Endodermal cell (in vitro differentiated cells): ENCODE measurements at regions not wholly inside any gene's neighbourhood (a gene's known extent, or its start where the extent isn't known, plus 50 kb on each side); places are given as distances from the start of the nearest gene placed in this dataset.

ENCODE experiments used
- DNase-seq: peaks from one replicate; pipeline ENCODE4 v3.0.0-alpha.2; 2017
- H3K27ac ChIP-seq: 2 replicates; pipeline ENCODE4 v1.5.1; 2013; ENCODE audit warnings: mild to moderate bottlenecking, low read depth, low read length, moderate library complexity
- H3K27me3 ChIP-seq: 2 replicates; pipeline ENCODE4 v1.6.1; 2013; ENCODE audit warnings: mild to moderate bottlenecking, low read length, moderate library complexity; ENCODE audit not compliant: insufficient read depth, control insufficient read depth, poor library complexity, severe bottlenecking
- H3K36me3 ChIP-seq: 2 replicates; pipeline ENCODE4 v1.7.0; 2013; ENCODE audit warnings: mild to moderate bottlenecking, low read length, moderate library complexity; ENCODE audit not compliant: control insufficient read depth, insufficient read depth
- H3K4me1 ChIP-seq: one replicate; pipeline ENCODE4 v1.7.0; 2013; ENCODE audit warnings: low read length; ENCODE audit not compliant: control insufficient read depth, insufficient read depth
- H3K4me3 ChIP-seq: 2 replicates; pipeline ENCODE4 v1.5.1; 2013; ENCODE audit warnings: mild to moderate bottlenecking, low read length, moderate library complexity
- H3K9ac ChIP-seq: 2 replicates; pipeline ENCODE4 v1.6.1; 2013; ENCODE audit warnings: mild to moderate bottlenecking, low read length, moderate library complexity; ENCODE audit not compliant: poor library complexity, severe bottlenecking; ENCODE audit errors: extremely low read depth
- H3K9me3 ChIP-seq: 2 replicates; pipeline ENCODE4 v1.6.1; 2013; ENCODE audit warnings: mild to moderate bottlenecking, low read length, moderate library complexity; ENCODE audit not compliant: control insufficient read depth
- H3K27ac Mint-ChIP-seq: 2 replicates; pipeline ENCODE4 v1.8.0; 2020; ENCODE audit warnings: mixed read lengths
- H3K27me3 Mint-ChIP-seq: 2 replicates; pipeline ENCODE4 v1.8.0; 2021; ENCODE audit warnings: mild to moderate bottlenecking, mixed read lengths; ENCODE audit not compliant: insufficient read depth
- H3K36me3 Mint-ChIP-seq: 2 replicates; pipeline ENCODE4 v1.8.0; 2020; ENCODE audit warnings: low read depth, mixed read lengths
- H3K4me1 Mint-ChIP-seq: 2 replicates; pipeline ENCODE4 v1.8.0; 2020; ENCODE audit warnings: mixed read lengths
- H3K4me3 Mint-ChIP-seq: 2 replicates; pipeline ENCODE4 v1.8.0; 2020; ENCODE audit warnings: mild to moderate bottlenecking, moderate library complexity, mixed read lengths
- H3K9me3 Mint-ChIP-seq: 2 replicates; pipeline ENCODE4 v1.8.0; 2020; ENCODE audit warnings: mild to moderate bottlenecking, mixed read lengths
- CTCF ChIP-seq: fragments of 200-600 bp; sonication (generic); conservative IDR thresholded peaks from 2 replicates; pipeline ENCODE4 v1.5.0; 2021; ENCODE audit warnings: antibody characterized with exemption, mild to moderate bottlenecking
- WGBS, 2 experiments: methylation state at CpG; one replicate each; pipeline versions ENCODE4 v1.1.5 to v1.1.7; 2013; ENCODE audit warnings: missing lambda C conversion rate in 2 of 2, mixed read lengths in 1 of 2; ENCODE audit not compliant: insufficient coverage in 1 of 2, insufficient read length in 1 of 2; 5-methylcytosine and 5-hydroxymethylcytosine counted together

GRCh38 chr16:6122401-6122800 is 1024.8 kb upstream of the EEF2KMT start:
- WGBS, 2 experiments = 60 to 62% methylated on average over 5 of the region's 5 CpGs
- Mint-ChIP-seq H3K27ac (no peak overlapping the region), H3K9me3 (peaks cover 3% of the 10 kb centered on the region), H3K4me1 (peaks cover 12% of the 10 kb centered on the region), H3K36me3 (no peaks in the 10 kb centered on the region), H3K27me3 (no peaks in the 10 kb centered on the region), H3K4me3 (no peak overlapping the region)
- H3K4me1 ChIP-seq = no peaks in the 10 kb centered on the region
- no peaks in the 10 kb centered on the region for H3K36me3 ChIP-seq
- H3K27me3 ChIP-seq = no peaks in the 10 kb centered on the region
- no peak overlapping the region for H3K9ac ChIP-seq
- no peak for DNase-seq
- H3K9me3 ChIP-seq = no peaks in the 10 kb centered on the region
- no peak for TF ChIP-seq CTCF
- H3K27ac ChIP-seq = peak overlapping the region; percentile 24
- H3K4me3 ChIP-seq = no peak overlapping the region

- Histone ChIP-seq H3K27ac (no peak overlapping the region), H3K4me1 (no peaks in the 10 kb centered on the region), H3K4me3 (no peak overlapping the region), H3K36me3 (no peaks in the 10 kb centered on the region), H3K9ac (no peak overlapping the region), H3K9me3 (no peaks in the 10 kb centered on the region), H3K27me3 (no peaks in the 10 kb centered on the region)
- DNase-seq = no peak
- H3K4me1 Mint-ChIP-seq = peaks cover 6% of the 10 kb centered on the region
- WGBS, 2 experiments = 73 to 79% methylated on average over 2 of the region's 2 CpGs
- H3K9me3 Mint-ChIP-seq = no peaks in the 10 kb centered on the region
- TF ChIP-seq CTCF = no peak
- H3K4me3 Mint-ChIP-seq = no peak overlapping the region
- H3K36me3 Mint-ChIP-seq = no peaks in the 10 kb centered on the region
- no peak overlapping the region for H3K27ac Mint-ChIP-seq
- H3K27me3 Mint-ChIP-seq = no peaks in the 10 kb centered on the region
Measured at GRCh38 chr16:6114691-6115090, 1017.1 kb upstream of the EEF2KMT start.

GRCh38 chr16:6113749-6114148 is 1016.2 kb upstream of the EEF2KMT start:
- Mint-ChIP-seq H3K4me3 (no peak overlapping the region), H3K27me3 (no peaks in the 10 kb centered on the region), H3K36me3 (no peaks in the 10 kb centered on the region), H3K27ac (no peak overlapping the region), H3K4me1 (peaks cover 6% of the 10 kb centered on the region), H3K9me3 (no peaks in the 10 kb centered on the region)
- no peak for DNase-seq
- no peaks in the 10 kb centered on the region for H3K4me1 ChIP-seq
- H3K9ac ChIP-seq = no peak overlapping the region
- 66 to 87% methylated on average over 3 to 5 of the region's 6 CpGs for WGBS, 2 experiments
- no peaks in the 10 kb centered on the region for H3K36me3 ChIP-seq
- H3K9me3 ChIP-seq = no peaks in the 10 kb centered on the region
- TF ChIP-seq CTCF = no peak
- H3K27ac ChIP-seq = no peak overlapping the region
- no peaks in the 10 kb centered on the region for H3K27me3 ChIP-seq
- no peak overlapping the region for H3K4me3 ChIP-seq
